Mesenchymal stem cell (in vitro differentiated cells and primary cell): ENCODE measurements at regions not wholly inside any gene's neighbourhood (a gene's known extent, or its start where the extent isn't known, plus 50 kb on each side); places are given as distances from the start of the nearest gene placed in this dataset.

Source experiments
- DNase-seq: peaks from one replicate; pipeline ENCODE4 v3.0.0-alpha.2; 2013
- H2AFZ ChIP-seq: one replicate; pipeline ENCODE4 v1.6.1; 2013; ENCODE audit warnings: low read depth, mild to moderate bottlenecking, control low read depth, inconsistent platforms, low read length, moderate library complexity
- H2AK5ac ChIP-seq: 2 replicates; pipeline ENCODE4 v1.6.1; 2013; ENCODE audit warnings: low read length, moderate library complexity, mild to moderate bottlenecking, inconsistent platforms; ENCODE audit not compliant: severe bottlenecking
- H2BK120ac ChIP-seq: one replicate; pipeline ENCODE4 v1.6.1; 2013; ENCODE audit warnings: low read depth, mild to moderate bottlenecking, inconsistent platforms, low read length, moderate library complexity
- H2BK12ac ChIP-seq, 2 experiments: one replicate each; pipeline ENCODE4 v1.6.1; 2013; ENCODE audit warnings: inconsistent platforms in 2 of 2, low read length in 2 of 2, mild to moderate bottlenecking in 2 of 2, moderate library complexity in 2 of 2, control low read depth in 1 of 2
- H2BK15ac ChIP-seq: one replicate; pipeline ENCODE4 v1.6.1; 2013; ENCODE audit warnings: mild to moderate bottlenecking, low read depth, inconsistent platforms; ENCODE audit not compliant: poor library complexity, severe bottlenecking
- H2BK5ac ChIP-seq: 2 replicates; pipeline ENCODE4 v1.6.1; 2013; ENCODE audit warnings: low read depth, mild to moderate bottlenecking, low read length, control low read depth, inconsistent platforms; ENCODE audit not compliant: poor library complexity, severe bottlenecking
- H3K14ac ChIP-seq, 2 experiments: one replicate each; pipeline ENCODE4 v1.6.1; 2013; ENCODE audit warnings: inconsistent platforms in 2 of 2, low read length in 2 of 2, control low read depth in 1 of 2, mild to moderate bottlenecking in 1 of 2, moderate library complexity in 1 of 2
- H3K18ac ChIP-seq, 2 experiments: one replicate each; pipeline ENCODE4 v1.6.1; 2013; ENCODE audit warnings: inconsistent platforms in 2 of 2, low read length in 2 of 2, control low read depth in 1 of 2, low read depth in 1 of 2, mild to moderate bottlenecking in 1 of 2
- H3K23ac ChIP-seq, 2 experiments: one replicate each; pipeline ENCODE4 v1.6.1; 2013; ENCODE audit warnings: inconsistent platforms in 2 of 2, low read length in 2 of 2, mild to moderate bottlenecking in 2 of 2, moderate library complexity in 2 of 2, control low read depth in 1 of 2
- H3K27ac ChIP-seq: 2 replicates; pipeline ENCODE4 v1.5.1; 2013; ENCODE audit warnings: mild to moderate bottlenecking, moderate library complexity, low read length, control low read depth, inconsistent platforms; ENCODE audit not compliant: poor library complexity, severe bottlenecking
- H3K27me3 ChIP-seq, 2 experiments: 2 replicates each; pipeline versions ENCODE4 v1.6.1 to v1.7.0; 2013; ENCODE audit warnings: low read length in 2 of 2, mild to moderate bottlenecking in 2 of 2, moderate library complexity in 2 of 2, control low read depth in 1 of 2, inconsistent platforms in 1 of 2; ENCODE audit not compliant: control insufficient read depth in 1 of 2, insufficient read depth in 1 of 2
- H3K36me3 ChIP-seq, 2 experiments: 2 replicates each; pipeline versions ENCODE4 v1.6.1 to v1.7.0; 2013; ENCODE audit warnings: low read length in 2 of 2, control low read depth in 1 of 2, inconsistent platforms in 1 of 2, low read depth in 1 of 2, mild to moderate bottlenecking in 1 of 2; ENCODE audit not compliant: insufficient read depth in 2 of 2, control insufficient read depth in 1 of 2
- H3K4ac ChIP-seq, 2 experiments: one replicate each; pipeline ENCODE4 v1.6.1; 2013; ENCODE audit warnings: inconsistent platforms in 2 of 2, low read length in 2 of 2, mild to moderate bottlenecking in 2 of 2, moderate library complexity in 2 of 2, control low read depth in 1 of 2, low read depth in 1 of 2
- H3K4me1 ChIP-seq: 2 replicates; pipeline ENCODE4 v1.6.1; 2013; ENCODE audit warnings: low read depth, low read length, control low read depth; ENCODE audit not compliant: control insufficient read depth, insufficient read depth
- H3K4me2 ChIP-seq: 2 replicates; pipeline ENCODE4 v1.6.1; 2013; ENCODE audit warnings: low read length, mild to moderate bottlenecking, inconsistent platforms; ENCODE audit not compliant: poor library complexity, severe bottlenecking
- H3K4me3 ChIP-seq, 2 experiments: 2 replicates each; pipeline versions ENCODE4 v1.5.1 to v1.7.0; 2013; ENCODE audit warnings: low read length in 2 of 2, mild to moderate bottlenecking in 2 of 2, control low read depth in 1 of 2, low read depth in 1 of 2; ENCODE audit not compliant: insufficient read depth in 1 of 2
- H3K79me1 ChIP-seq: replicated peaks from 2 replicates; pipeline ENCODE4 v1.6.1; 2013; ENCODE audit warnings: mild to moderate bottlenecking, control low read depth, low read length, inconsistent platforms; ENCODE audit not compliant: poor library complexity, severe bottlenecking
- H3K9ac ChIP-seq: 2 replicates; pipeline ENCODE4 v1.7.0; 2013; ENCODE audit warnings: mild to moderate bottlenecking, low read length, moderate library complexity
- H3K9me3 ChIP-seq: 2 replicates; pipeline ENCODE4 v1.7.0; 2013; ENCODE audit warnings: mild to moderate bottlenecking, low read length; ENCODE audit not compliant: control insufficient read depth
- H4K8ac ChIP-seq: one replicate; pipeline ENCODE4 v1.6.1; 2013; ENCODE audit warnings: inconsistent platforms, mild to moderate bottlenecking, low read length, moderate library complexity
- H4K91ac ChIP-seq: one replicate; pipeline ENCODE4 v1.6.1; 2013; ENCODE audit warnings: mild to moderate bottlenecking, low read length, inconsistent platforms
- WGBS: methylation state at CpG from one replicate; pipeline ENCODE4 v1.1.7; 2013; ENCODE audit warnings: mixed read lengths; 5-methylcytosine and 5-hydroxymethylcytosine counted together

- H3K23ac ChIP-seq = no peak overlapping the region
- no peak overlapping the region for H3K4ac ChIP-seq
- H3K9ac ChIP-seq = no peak overlapping the region
- no peak overlapping the region for H2BK5ac ChIP-seq
- peaks cover 4% of the 10 kb centered on the region for H3K9me3 ChIP-seq
- no peak overlapping the region for H2BK120ac ChIP-seq
- no peaks in the 10 kb centered on the region for H3K36me3 ChIP-seq
- no peak overlapping the region for H3K18ac ChIP-seq
- no peak overlapping the region for H2BK15ac ChIP-seq
- H2AK5ac ChIP-seq = no peak overlapping the region
- H3K4me1 ChIP-seq = no peaks in the 10 kb centered on the region
- H4K91ac ChIP-seq = no peak overlapping the region
- H2AFZ ChIP-seq = no peak overlapping the region
- no peaks in the 10 kb centered on the region for H3K27me3 ChIP-seq
- no peak overlapping the region for H4K8ac ChIP-seq
- no peak overlapping the region for H3K4me3 ChIP-seq
- no peak overlapping the region for H3K4me2 ChIP-seq
- no peak overlapping the region for H3K14ac ChIP-seq
- WGBS = 57% methylated on average over 1 of the region's 2 CpGs
- H2BK12ac ChIP-seq = no peak overlapping the region
- no peak overlapping the region for H3K27ac ChIP-seq
- H3K79me1 ChIP-seq = no peaks in the 10 kb centered on the region
- no peak for DNase-seq
These were observed 1098.8 kb upstream of the CDH8 start for GRCh38 chr16:63135069-63135468.

GRCh38 chr16:63131503-63131902 lies 1095.3 kb upstream of the CDH8 start:
- H3K79me1 ChIP-seq = no peaks in the 10 kb centered on the region
- no peak overlapping the region for H4K8ac ChIP-seq

GRCh38 chr16:63130942-63131341 lies 1094.7 kb upstream of the CDH8 start:
- Histone ChIP-seq H2BK120ac (no peak overlapping the region), H2AK5ac (no peak overlapping the region), H2AFZ (no peak overlapping the region), H3K9me3 (peaks cover 4% of the 10 kb centered on the region), H2BK12ac (no peak overlapping the region), H3K27ac (no peak overlapping the region), H3K18ac (no peak overlapping the region), H3K4me2 (no peak overlapping the region), H3K9ac (no peak overlapping the region), H3K4me3 (no peak overlapping the region), H3K23ac (no peak overlapping the region), H3K79me1 (no peaks in the 10 kb centered on the region), H3K27me3 (no peaks in the 10 kb centered on the region), H4K8ac (no peak overlapping the region), H3K4me1 (no peaks in the 10 kb centered on the region), H3K36me3 (no peaks in the 10 kb centered on the region), H3K4ac (no peak overlapping the region), H4K91ac (no peak overlapping the region), H3K14ac (no peak overlapping the region), H2BK15ac (no peak overlapping the region), H2BK5ac (no peak overlapping the region)
- no peak for DNase-seq
- 85% methylated on average over 2 of the region's 4 CpGs for WGBS

More at GRCh38 chr16:63131503-63131902, 1095.3 kb upstream of the CDH8 start:
- Histone ChIP-seq H3K4ac (no peak overlapping the region), H3K18ac (no peak overlapping the region), H3K27me3 (no peaks in the 10 kb centered on the region), H3K9me3 (peaks cover 4% of the 10 kb centered on the region), H3K9ac (no peak overlapping the region), H3K14ac (no peak overlapping the region), H2BK120ac (no peak overlapping the region), H3K36me3 (no peaks in the 10 kb centered on the region), H2BK5ac (no peak overlapping the region), H4K91ac (no peak overlapping the region), H2BK15ac (no peak overlapping the region), H2AK5ac (no peak overlapping the region), H2BK12ac (no peak overlapping the region), H3K4me3 (no peak overlapping the region), H2AFZ (no peak overlapping the region), H3K27ac (no peak overlapping the region), H3K4me1 (no peaks in the 10 kb centered on the region), H3K23ac (no peak overlapping the region), H3K4me2 (no peak overlapping the region)
- no CpG with 5 or more reads among the region's 2 CpGs for WGBS
- no peak for DNase-seq

GRCh38 chr16:63129411-63130125 lies 1093.3 kb upstream of the CDH8 start:
- H3K14ac ChIP-seq = no peak overlapping the region
- no peak overlapping the region for H4K8ac ChIP-seq
- no peak overlapping the region for H2BK12ac ChIP-seq
- H3K4ac ChIP-seq = no peak overlapping the region
- H3K9ac ChIP-seq = no peak overlapping the region
- DNase-seq = no peak
- H3K9me3 ChIP-seq = peaks cover 4% of the 10 kb centered on the region
- H2AK5ac ChIP-seq = no peak overlapping the region
- no peak overlapping the region for H2BK5ac ChIP-seq
- no peaks in the 10 kb centered on the region for H3K79me1 ChIP-seq
- 95% methylated on average over 42 of the region's 46 CpGs for WGBS
- H3K4me3 ChIP-seq = no peak overlapping the region
- no peak overlapping the region for H2BK120ac ChIP-seq
- no peak overlapping the region for H3K23ac ChIP-seq
- H4K91ac ChIP-seq = no peak overlapping the region
- H3K4me1 ChIP-seq = no peaks in the 10 kb centered on the region
- H3K36me3 ChIP-seq = no peaks in the 10 kb centered on the region
- no peak overlapping the region for H3K27ac ChIP-seq
- no peak overlapping the region for H3K18ac ChIP-seq
- H2AFZ ChIP-seq = no peak overlapping the region
- no peak overlapping the region for H3K4me2 ChIP-seq
- H2BK15ac ChIP-seq = no peak overlapping the region
- H3K27me3 ChIP-seq = no peaks in the 10 kb centered on the region
